ENCODE measurements at regions not wholly inside any gene's neighbourhood (a gene's known extent, or its start where the extent isn't known, plus 50 kb on each side); places are given as distances from the start of the nearest gene placed in this dataset.

DNA sequence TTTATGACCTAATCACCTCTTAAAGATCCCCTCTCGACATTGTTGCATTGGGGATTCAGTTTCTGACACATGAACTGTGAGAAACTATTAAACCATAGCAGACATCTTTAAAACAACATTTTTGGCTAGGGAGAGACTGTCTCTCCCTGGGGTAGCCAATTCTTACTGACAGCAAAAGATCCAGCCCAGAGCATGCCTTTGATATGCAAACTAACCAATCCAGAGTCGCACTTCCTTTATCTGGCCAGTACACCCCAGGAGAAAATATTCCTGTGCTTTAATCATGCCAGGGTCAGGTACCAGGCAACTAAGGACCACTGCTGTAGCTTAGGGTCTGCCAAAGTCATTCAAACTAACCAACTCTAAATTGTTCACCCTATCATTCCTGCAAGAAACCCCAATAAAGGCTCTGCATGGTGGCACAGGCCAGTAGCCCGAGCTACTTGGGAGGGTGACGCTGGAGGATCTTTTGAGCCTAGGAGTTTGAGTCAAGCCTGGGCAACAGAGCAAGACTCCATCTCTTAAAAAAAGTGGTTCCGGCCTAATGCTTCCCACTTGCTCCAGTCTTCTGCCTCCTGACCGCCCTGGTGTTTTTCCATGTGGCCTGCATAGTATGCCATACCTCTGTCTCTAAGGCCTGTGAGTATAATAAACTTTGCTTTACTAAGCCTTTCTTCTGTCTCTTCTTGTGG lies 62.3 kb upstream of the DAPK1 start:
- TF ChIP-seq POLR2A (IDR thresholded peaks at IDR 0.05; ENCODE audit: low read depth, low read length): no peak
- no peak for DNase-seq (ENCODE audit: insufficient read length, low spot score)
- FAIRE-seq: no peak

DNA sequence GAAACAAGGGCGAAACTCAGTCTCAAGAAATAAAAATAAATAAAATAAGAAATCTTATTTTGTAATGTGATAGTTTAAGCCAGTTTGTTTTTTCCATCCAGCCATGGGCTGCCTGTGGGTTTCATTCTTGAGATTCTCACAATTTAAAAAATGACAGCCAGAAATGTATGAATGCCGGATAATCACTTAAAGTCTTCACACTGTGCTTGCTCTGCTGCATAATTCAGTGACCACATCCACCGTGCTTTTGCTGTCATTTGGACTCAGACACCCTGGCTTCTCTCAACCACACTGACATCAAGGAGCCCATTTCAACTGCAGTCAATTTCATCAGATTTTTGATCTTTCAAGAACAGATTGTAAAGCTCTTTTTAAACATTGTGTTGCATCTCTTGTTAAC lies 61.0 kb upstream of the DAPK1 start:
- no peak for TF ChIP-seq POLR2A (IDR thresholded peaks at IDR 0.05; ENCODE audit: low read depth, low read length)
- DNase-seq (ENCODE audit: insufficient read length, low spot score) (no peak), FAIRE-seq (no peak)

DNA sequence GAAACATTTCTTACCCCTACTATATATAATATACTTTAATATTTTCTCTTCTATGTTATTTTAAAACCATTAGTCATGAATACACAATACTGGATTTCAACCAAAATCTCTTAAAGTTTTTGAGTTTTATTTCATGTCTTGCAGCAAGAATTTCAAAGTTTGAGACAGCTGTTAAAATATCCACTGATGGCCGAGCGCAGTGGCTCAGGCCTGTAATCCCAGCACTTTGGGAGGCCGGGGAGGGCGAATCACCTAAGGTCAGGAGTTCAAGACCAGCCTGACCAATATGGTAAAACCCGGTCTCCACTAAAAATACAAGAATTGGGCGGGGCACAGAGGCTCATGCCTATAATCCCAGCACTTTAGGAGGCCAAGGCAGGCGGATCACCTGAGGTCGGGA lies 59.7 kb upstream of the DAPK1 start:
- no peak for TF ChIP-seq POLR2A (IDR thresholded peaks at IDR 0.05; ENCODE audit: low read depth, low read length)
- FAIRE-seq (no peak), DNase-seq (ENCODE audit: insufficient read length, low spot score) (no peak)

DNA sequence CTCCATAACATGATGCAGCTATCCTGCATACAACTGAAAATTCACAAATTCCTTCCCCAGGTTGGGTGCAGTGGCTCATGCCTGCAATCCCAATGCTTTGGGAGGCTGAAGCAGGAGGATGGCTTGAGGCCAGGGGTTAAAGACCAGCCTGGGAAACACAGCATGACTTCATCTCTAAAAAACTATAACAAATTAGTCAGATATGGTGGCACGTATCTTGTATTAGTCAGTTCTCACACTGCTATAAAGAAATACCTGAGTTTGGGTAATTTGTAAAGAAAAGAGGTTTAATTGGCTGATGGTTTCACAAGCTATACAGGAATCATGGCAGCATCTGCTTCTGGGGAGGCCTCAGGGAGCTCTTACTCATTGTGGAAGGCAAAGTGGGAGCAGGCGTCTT lies 56.4 kb upstream of the DAPK1 start:
- TF ChIP-seq POLR2A (IDR thresholded peaks at IDR 0.05; ENCODE audit: low read depth, low read length): no peak
- no peak for FAIRE-seq
- DNase-seq (ENCODE audit: insufficient read length, low spot score): no peak

DNA sequence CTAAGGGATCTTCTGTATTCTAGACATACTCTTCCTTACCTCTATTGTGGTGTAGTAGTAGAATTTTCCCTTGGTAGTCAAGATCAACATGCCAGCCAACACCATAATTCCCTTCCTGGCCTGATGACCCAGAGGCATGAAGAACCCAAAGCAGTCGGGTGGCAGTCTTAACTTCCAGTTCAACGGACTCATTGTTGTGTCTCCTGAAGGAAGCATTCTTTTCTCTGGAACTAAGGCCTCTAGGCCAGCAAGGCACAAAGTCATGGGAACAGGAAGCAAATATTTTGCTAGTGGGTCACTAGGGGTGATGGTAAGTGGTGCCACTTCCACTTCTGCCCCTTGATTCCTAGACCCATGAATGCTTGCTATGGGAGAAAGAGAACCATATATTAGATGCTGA lies 55.2 kb upstream of the DAPK1 start:
- no peak for TF ChIP-seq POLR2A (IDR thresholded peaks at IDR 0.05; ENCODE audit: low read depth, low read length)
- no peak for FAIRE-seq
- DNase-seq (ENCODE audit: insufficient read length, low spot score): no peak

DNA sequence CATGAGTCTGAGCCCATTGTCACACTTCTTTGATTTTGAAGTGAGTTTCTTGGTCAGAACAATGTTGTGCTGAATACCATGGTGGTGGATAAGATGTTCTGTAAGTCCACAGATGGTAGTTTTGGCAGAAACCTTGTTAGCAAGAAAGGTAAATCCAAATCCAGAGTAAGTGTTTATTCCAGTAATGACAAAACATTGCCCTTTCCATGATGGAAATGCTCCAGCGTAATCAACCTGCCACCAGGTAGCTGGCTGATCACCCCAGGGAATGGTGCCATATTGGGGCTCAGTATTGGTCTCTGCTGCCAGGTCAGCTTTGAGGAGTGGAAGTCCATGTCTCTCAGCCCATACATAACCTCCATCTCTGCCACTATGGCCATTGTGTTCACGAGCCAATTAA lies 54.7 kb upstream of the DAPK1 start:
- no peak for DNase-seq (ENCODE audit: insufficient read length, low spot score)
- no peak for FAIRE-seq
- TF ChIP-seq POLR2A (IDR thresholded peaks at IDR 0.05; ENCODE audit: low read depth, low read length): no peak

DNA sequence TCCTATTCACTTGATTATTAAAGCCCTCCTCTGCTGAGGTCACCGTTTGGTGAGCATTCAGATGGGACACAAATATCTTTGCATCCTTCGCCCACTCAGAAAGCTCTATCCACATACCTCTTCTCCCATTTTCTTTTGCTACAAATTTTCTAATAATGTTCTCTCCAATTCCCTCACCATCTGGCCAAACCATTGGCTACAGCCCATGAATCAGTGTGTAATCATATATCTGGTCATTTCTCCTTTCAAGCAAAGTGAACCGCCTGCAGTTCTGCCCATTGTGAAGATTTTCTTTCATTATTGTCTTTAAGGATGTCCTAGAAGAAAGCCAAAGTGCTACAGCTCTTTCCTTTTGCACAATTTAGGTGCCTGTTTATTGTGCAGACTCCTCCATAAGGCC lies 54.2 kb upstream of the DAPK1 start:
- DNase-seq (ENCODE audit: insufficient read length, low spot score): no peak
- TF ChIP-seq POLR2A (IDR thresholded peaks at IDR 0.05; ENCODE audit: low read depth, low read length): no peak
- no peak for FAIRE-seq

DNA sequence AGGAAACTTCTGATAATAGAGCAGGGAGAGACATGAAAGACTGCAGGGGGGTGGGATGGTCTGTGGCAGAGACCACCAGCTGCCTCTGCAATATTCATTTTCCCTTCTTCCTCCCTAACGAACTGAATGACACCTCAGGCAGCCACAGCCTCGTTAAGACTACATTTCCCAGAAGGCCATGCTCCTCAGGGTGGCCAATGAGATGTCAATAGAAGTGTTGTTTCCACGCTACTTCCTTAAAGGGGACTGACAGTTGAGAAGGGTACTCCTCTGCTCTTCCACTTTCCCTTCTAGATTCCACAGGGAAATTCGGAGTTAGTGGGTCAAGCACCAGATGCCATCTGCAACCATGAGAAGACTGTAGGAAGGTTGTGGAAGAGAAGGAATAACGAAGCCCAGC lies 52.0 kb upstream of the DAPK1 start:
- FAIRE-seq (peak; percentile 80), DNase-seq (ENCODE audit: insufficient read length, low spot score) (peak; percentile 63)
- TF ChIP-seq POLR2A (IDR thresholded peaks at IDR 0.05; ENCODE audit: low read depth, low read length): no peak

DNA sequence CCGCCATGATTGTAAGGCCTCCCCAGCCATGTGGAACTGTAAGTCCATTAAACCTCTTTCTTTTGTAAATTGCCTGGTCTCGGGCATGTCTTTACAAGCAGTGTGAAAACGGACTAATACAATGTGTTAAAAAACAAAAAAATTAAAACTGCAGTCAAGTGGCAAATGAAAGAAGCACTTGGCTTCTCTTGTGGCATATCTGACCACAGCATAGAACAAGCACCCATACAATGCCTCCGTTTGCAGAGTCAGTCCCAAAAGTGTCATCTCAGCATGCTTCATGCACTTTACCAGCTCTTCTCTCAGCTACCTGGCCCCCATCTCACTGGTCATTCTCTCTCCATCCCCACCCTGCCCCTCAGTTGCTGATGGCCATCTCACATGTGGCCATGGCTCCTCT lies 51.1 kb upstream of the DAPK1 start:
- TF ChIP-seq POLR2A (IDR thresholded peaks at IDR 0.05; ENCODE audit: low read depth, low read length): no peak
- FAIRE-seq (no peak), DNase-seq (ENCODE audit: insufficient read length, low spot score) (no peak)

DNA sequence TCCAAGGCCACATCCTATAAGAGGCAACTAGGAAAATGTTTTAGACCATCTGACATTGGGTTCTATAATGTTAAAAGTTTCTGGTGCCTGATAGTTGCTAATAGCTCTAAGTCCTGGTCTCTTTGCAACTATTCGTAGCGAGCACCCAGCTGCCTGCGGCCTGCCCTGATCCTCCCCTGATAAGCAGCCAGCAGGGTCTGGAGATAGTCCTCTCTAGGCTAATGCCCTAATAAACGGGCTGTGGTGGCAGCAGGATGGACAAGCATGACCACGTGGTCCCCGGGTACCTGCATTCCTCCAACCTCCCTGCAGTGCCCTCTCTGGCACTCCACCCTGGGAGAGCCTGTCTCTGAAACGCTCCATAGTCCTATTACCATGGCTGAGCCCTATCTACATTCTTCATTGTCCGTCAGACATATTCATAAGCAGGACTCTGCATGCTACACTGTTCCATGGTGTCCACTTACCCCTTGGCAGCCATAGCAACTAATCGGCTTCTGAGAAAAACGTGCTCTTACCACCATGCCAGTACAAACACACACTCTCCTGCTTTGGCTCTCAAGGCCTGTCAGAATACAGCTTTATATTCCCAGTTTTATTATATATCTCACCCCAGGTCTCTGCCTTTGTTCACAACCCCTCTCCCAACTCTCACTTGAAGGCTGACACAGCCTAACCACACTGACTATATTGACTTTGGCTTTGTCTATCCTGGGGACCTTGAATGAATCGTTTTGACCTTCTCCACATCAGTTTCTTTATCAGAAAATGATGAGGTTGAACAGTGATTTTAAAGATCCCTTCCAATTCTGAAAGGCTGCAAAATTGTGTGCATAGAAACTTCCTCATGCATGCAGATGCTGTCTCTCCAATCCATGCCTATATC lies 49.9 kb upstream of the DAPK1 start:
- no peak for TF ChIP-seq POLR2A (IDR thresholded peaks at IDR 0.05; ENCODE audit: low read depth, low read length)
- FAIRE-seq: no peak
- DNase-seq (ENCODE audit: insufficient read length, low spot score): no peak

All from H54 (cell line).